ENCODE measurements at regions not wholly inside any gene's neighbourhood (a gene's known extent, or its start where the extent isn't known, plus 50 kb on each side); places are given as distances from the start of the nearest gene placed in this dataset.

- Histone ChIP-seq H3K27ac (ENCODE audit: low read depth, low read length) (no peak overlapping the region), H3K4me3 (ENCODE audit: low read length in 2 of 2) (no peak overlapping the region), H3K27me3 (ENCODE audit: insufficient read depth, low read length) (no peaks in the 10 kb centered on the region), H3K4me1 (ENCODE audit: insufficient read depth, low read length) (no peaks in the 10 kb centered on the region), H3K36me3 (ENCODE audit: insufficient read depth, low read length) (no peaks in the 10 kb centered on the region), H3K9me3 (ENCODE audit: control insufficient read depth in 1 of 2, low read length in 2 of 2) (no peaks in the 10 kb centered on the region)
- Mint-ChIP-seq H3K4me1 (no peaks in the 10 kb centered on the region), H3K4me3 (no peak overlapping the region), H3K27ac (no peak overlapping the region), H3K36me3 (no peaks in the 10 kb centered on the region), H3K27me3 (peaks cover 12 to 19% of the 10 kb centered on the region in 2 donors), H3K9me3 (peaks cover 0 to 3% (median 0%) of the 10 kb centered on the region in 8 donors)
- no peak for DNase-seq
- intact Hi-C loops (cut with micrococcal nuclease): no loop called here
- ChIA-PET POLR2A (ENCODE audit: partially characterized antibody) (no interaction called here), CTCF (ENCODE audit: partially characterized antibody) (no interaction called here)
These were observed 163.9 kb upstream of the DPT start for GRCh38 chr1:168892931-168893330.

GRCh38 chr1:168893359-168893801, 164.4 kb upstream of the DPT start:
- ChIA-PET CTCF (ENCODE audit: partially characterized antibody) (no interaction called here), POLR2A (ENCODE audit: partially characterized antibody) (no interaction called here)
- Histone ChIP-seq H3K27ac (ENCODE audit: low read depth, low read length) (no peak overlapping the region), H3K27me3 (ENCODE audit: insufficient read depth, low read length) (no peaks in the 10 kb centered on the region), H3K4me1 (ENCODE audit: insufficient read depth, low read length) (no peaks in the 10 kb centered on the region), H3K4me3 (ENCODE audit: low read length in 2 of 2) (no peak overlapping the region), H3K9me3 (ENCODE audit: control insufficient read depth in 1 of 2, low read length in 2 of 2) (no peaks in the 10 kb centered on the region), H3K36me3 (ENCODE audit: insufficient read depth, low read length) (no peaks in the 10 kb centered on the region)
- Mint-ChIP-seq H3K27ac (no peak overlapping the region), H3K4me3 (no peak overlapping the region), H3K27me3 (peaks cover 13 to 17% of the 10 kb centered on the region in 2 donors), H3K4me1 (no peaks in the 10 kb centered on the region), H3K9me3 (peaks cover 0 to 3% (median 0%) of the 10 kb centered on the region in 8 donors), H3K36me3 (no peaks in the 10 kb centered on the region)
- intact Hi-C loops (cut with micrococcal nuclease): no loop called here
- no peak for DNase-seq

- DNase-seq: no peak
- intact Hi-C loops (cut with micrococcal nuclease): no loop called here
- Mint-ChIP-seq H3K27ac (no peak overlapping the region), H3K4me3 (no peak overlapping the region), H3K9me3 (peaks cover 0 to 3% (median 0%) of the 10 kb centered on the region in 8 donors), H3K36me3 (no peaks in the 10 kb centered on the region), H3K27me3 (peaks cover 13 to 17% of the 10 kb centered on the region in 2 donors), H3K4me1 (no peaks in the 10 kb centered on the region)
- H3K4me1 ChIP-seq (ENCODE audit: insufficient read depth, low read length): no peaks in the 10 kb centered on the region
- no peaks in the 10 kb centered on the region for H3K9me3 ChIP-seq (ENCODE audit: control insufficient read depth in 1 of 2, low read length in 2 of 2)
- ChIA-PET CTCF (ENCODE audit: partially characterized antibody) (no interaction called here), POLR2A (ENCODE audit: partially characterized antibody) (no interaction called here)
- H3K27me3 ChIP-seq (ENCODE audit: insufficient read depth, low read length): no peaks in the 10 kb centered on the region
- no peak overlapping the region for H3K4me3 ChIP-seq (ENCODE audit: low read length in 2 of 2)
- H3K36me3 ChIP-seq (ENCODE audit: insufficient read depth, low read length): no peaks in the 10 kb centered on the region
- no peak overlapping the region for H3K27ac ChIP-seq (ENCODE audit: low read depth, low read length)
These were observed 165.4 kb upstream of the DPT start for GRCh38 chr1:168894397-168894903.

- Histone ChIP-seq H3K27ac (ENCODE audit: low read depth, low read length) (no peak overlapping the region), H3K4me1 (ENCODE audit: insufficient read depth, low read length) (no peaks in the 10 kb centered on the region), H3K36me3 (ENCODE audit: insufficient read depth, low read length) (no peaks in the 10 kb centered on the region), H3K27me3 (ENCODE audit: insufficient read depth, low read length) (no peaks in the 10 kb centered on the region), H3K9me3 (ENCODE audit: control insufficient read depth in 1 of 2, low read length in 2 of 2) (no peaks in the 10 kb centered on the region), H3K4me3 (ENCODE audit: low read length in 2 of 2) (no peak overlapping the region)
- DNase-seq: no peak
- H3K27ac Mint-ChIP-seq: no peak overlapping the region
- H3K4me1 Mint-ChIP-seq: no peaks in the 10 kb centered on the region
- ChIA-PET CTCF (ENCODE audit: partially characterized antibody) (no interaction called here), POLR2A (ENCODE audit: partially characterized antibody) (no interaction called here)
- intact Hi-C loops (cut with micrococcal nuclease): no loop called here
- no peak overlapping the region for H3K4me3 Mint-ChIP-seq
- H3K9me3 Mint-ChIP-seq: peaks cover 0 to 1% (median 0%) of the 10 kb centered on the region in 8 donors
- peaks cover 16 to 20% of the 10 kb centered on the region in 2 donors for H3K27me3 Mint-ChIP-seq
- H3K36me3 Mint-ChIP-seq: no peaks in the 10 kb centered on the region
These were observed 168.2 kb upstream of the DPT start for GRCh38 chr1:168897249-168897648.

GRCh38 chr1:168903237-168903830, 174.3 kb upstream of the DPT start:
- no peaks in the 10 kb centered on the region for H3K4me1 ChIP-seq (ENCODE audit: insufficient read depth, low read length)
- ChIA-PET POLR2A (ENCODE audit: partially characterized antibody) (no interaction called here), CTCF (ENCODE audit: partially characterized antibody) (no interaction called here)
- H3K27me3 ChIP-seq (ENCODE audit: insufficient read depth, low read length): no peaks in the 10 kb centered on the region
- no peaks in the 10 kb centered on the region for H3K36me3 ChIP-seq (ENCODE audit: insufficient read depth, low read length)
- H3K4me3 ChIP-seq (ENCODE audit: low read length in 2 of 2): no peak overlapping the region
- DNase-seq: no peak
- Mint-ChIP-seq H3K36me3 (no peaks in the 10 kb centered on the region), H3K9me3 (no peaks in the 10 kb centered on the region), H3K27me3 (peaks cover 3% of the 10 kb centered on the region in 2 donors), H3K27ac (no peak overlapping the region), H3K4me1 (no peaks in the 10 kb centered on the region), H3K4me3 (no peak overlapping the region)
- intact Hi-C loops (cut with micrococcal nuclease): no loop called here
- no peaks in the 10 kb centered on the region for H3K9me3 ChIP-seq (ENCODE audit: control insufficient read depth in 1 of 2, low read length in 2 of 2)
- H3K27ac ChIP-seq (ENCODE audit: low read depth, low read length): no peak overlapping the region

GRCh38 chr1:168905633-168906032, 176.6 kb upstream of the DPT start:
- no peak for DNase-seq
- ChIA-PET POLR2A (ENCODE audit: partially characterized antibody) (no interaction called here), CTCF (ENCODE audit: partially characterized antibody) (no interaction called here)
- H3K27me3 ChIP-seq (ENCODE audit: insufficient read depth, low read length): no peaks in the 10 kb centered on the region
- H3K36me3 ChIP-seq (ENCODE audit: insufficient read depth, low read length): no peaks in the 10 kb centered on the region
- Mint-ChIP-seq H3K4me3 (no peak overlapping the region), H3K36me3 (no peaks in the 10 kb centered on the region), H3K4me1 (no peaks in the 10 kb centered on the region), H3K27me3 (peaks cover 0 to 1% of the 10 kb centered on the region in 2 donors), H3K9me3 (no peaks in the 10 kb centered on the region), H3K27ac (no peak overlapping the region)
- no peaks in the 10 kb centered on the region for H3K4me1 ChIP-seq (ENCODE audit: insufficient read depth, low read length)
- no peaks in the 10 kb centered on the region for H3K9me3 ChIP-seq (ENCODE audit: control insufficient read depth in 1 of 2, low read length in 2 of 2)
- intact Hi-C loops (cut with micrococcal nuclease): no loop called here
- H3K27ac ChIP-seq (ENCODE audit: low read depth, low read length): no peak overlapping the region
- H3K4me3 ChIP-seq (ENCODE audit: low read length in 2 of 2): no peak overlapping the region

- H3K9me3 Mint-ChIP-seq: no peaks in the 10 kb centered on the region
- H3K4me1 Mint-ChIP-seq: no peaks in the 10 kb centered on the region
- Histone ChIP-seq H3K27ac (ENCODE audit: low read depth, low read length) (no peak overlapping the region), H3K4me1 (ENCODE audit: insufficient read depth, low read length) (no peaks in the 10 kb centered on the region), H3K9me3 (ENCODE audit: control insufficient read depth in 1 of 2, low read length in 2 of 2) (no peaks in the 10 kb centered on the region), H3K36me3 (ENCODE audit: insufficient read depth, low read length) (no peaks in the 10 kb centered on the region), H3K27me3 (ENCODE audit: insufficient read depth, low read length) (no peaks in the 10 kb centered on the region), H3K4me3 (ENCODE audit: low read length in 2 of 2) (no peak overlapping the region)
- no peaks in the 10 kb centered on the region for H3K36me3 Mint-ChIP-seq
- POLR2A ChIA-PET (ENCODE audit: partially characterized antibody): no interaction called here
- H3K4me3 Mint-ChIP-seq: no peak overlapping the region
- H3K27me3 Mint-ChIP-seq: peaks cover 0 to 1% of the 10 kb centered on the region in 2 donors
- intact Hi-C loops (cut with micrococcal nuclease): no loop called here
- no peak for DNase-seq
- CTCF ChIA-PET (ENCODE audit: partially characterized antibody): no interaction called here
- H3K27ac Mint-ChIP-seq: no peak overlapping the region
These were observed 177.4 kb upstream of the DPT start for GRCh38 chr1:168906367-168906766.

GRCh38 chr1:168907053-168907452, 178.0 kb upstream of the DPT start:
- ChIA-PET CTCF (ENCODE audit: partially characterized antibody) (no interaction called here), POLR2A (ENCODE audit: partially characterized antibody) (no interaction called here)
- no peaks in the 10 kb centered on the region for H3K4me1 ChIP-seq (ENCODE audit: insufficient read depth, low read length)
- Mint-ChIP-seq H3K27me3 (peaks cover 0 to 1% of the 10 kb centered on the region in 2 donors), H3K9me3 (no peaks in the 10 kb centered on the region), H3K27ac (no peak overlapping the region), H3K4me1 (no peaks in the 10 kb centered on the region), H3K36me3 (no peaks in the 10 kb centered on the region), H3K4me3 (no peak overlapping the region)
- H3K9me3 ChIP-seq (ENCODE audit: control insufficient read depth in 1 of 2, low read length in 2 of 2): no peaks in the 10 kb centered on the region
- intact Hi-C loops (cut with micrococcal nuclease): no loop called here
- DNase-seq: no peak
- H3K27me3 ChIP-seq (ENCODE audit: insufficient read depth, low read length): no peaks in the 10 kb centered on the region
- no peak overlapping the region for H3K4me3 ChIP-seq (ENCODE audit: low read length in 2 of 2)
- no peak overlapping the region for H3K27ac ChIP-seq (ENCODE audit: low read depth, low read length)
- H3K36me3 ChIP-seq (ENCODE audit: insufficient read depth, low read length): no peaks in the 10 kb centered on the region

All from CD4-positive, alpha-beta memory T cell (primary cell).